Esophagus muscularis mucosa (tissue), 3 donors: ENCODE measurements at regions not wholly inside any gene's neighbourhood (a gene's known extent, or its start where the extent isn't known, plus 50 kb on each side); places are given as distances from the start of the nearest gene placed in this dataset.

Source experiments
- CTCF ChIP-seq, 3 experiments: fragments of 200-600 bp in 2 of 3; fragments of 450-650 bp in 1 of 3; sonication (generic) in 2 of 3; IDR thresholded peaks; one replicate each; pipeline ENCODE4 v1.5.1; 2017 to 2019; ENCODE audit warnings: antibody characterized with exemption in 3 of 3, mild to moderate bottlenecking in 2 of 3, moderate library complexity in 1 of 3
- POLR2AphosphoS5 ChIP-seq, 2 donors: sonication (generic); formaldehyde crosslinking; IDR thresholded peaks; one replicate each; pipeline ENCODE4 v1.6.1; 2017; ENCODE audit warnings: antibody characterized with exemption in 2 of 2

- TF ChIP-seq CTCF (IDR thresholded peaks at IDR 0.05) (no peak), POLR2AphosphoS5 (IDR thresholded peaks at IDR 0.05) (no peak)
These were observed 498.6 kb upstream of the DPPA4 start for GRCh38 chr3:109835958-109836357.
